Inflammatory macrophage treated with lipopolysaccharide for 4 hours (primary cell): ENCODE measurements at regions not wholly inside any gene's neighbourhood (a gene's known extent, or its start where the extent isn't known, plus 50 kb on each side); places are given as distances from the start of the nearest gene placed in this dataset.
"Not testable (repeated sequence)": the region's sequence is repeated elsewhere in the genome, so short reads cannot be mapped to it uniquely, and the experiment has no call there.

Experiments
- DNase-seq: peaks from one replicate; pipeline ENCODE4 v3.0.0-alpha.2; 2020

DNA sequence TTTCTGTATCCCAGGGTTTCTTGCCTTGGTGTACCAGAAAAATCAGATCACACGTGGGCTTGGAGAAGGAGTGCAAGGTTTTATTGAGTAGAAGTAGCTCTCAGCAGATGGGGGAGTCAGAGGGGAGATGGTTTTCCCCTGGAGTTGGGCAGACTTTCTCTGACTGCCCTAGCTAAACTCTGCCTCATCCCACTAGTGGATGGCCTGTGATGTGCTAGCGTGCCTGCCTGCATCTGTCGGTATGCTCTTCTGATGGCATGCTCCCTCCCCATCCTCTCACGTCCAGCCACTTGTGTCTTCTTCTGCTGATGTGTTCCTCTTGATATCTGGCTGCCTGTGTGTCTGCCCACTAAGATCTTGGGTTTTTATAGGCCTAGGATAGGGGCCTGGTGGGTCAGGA is 616.1 kb upstream of the RGMB start:
- DNase-seq = no peak

GRCh38 chr5:98158440-98158839 is 615.0 kb upstream of the RGMB start:
- no peak for DNase-seq

DNA sequence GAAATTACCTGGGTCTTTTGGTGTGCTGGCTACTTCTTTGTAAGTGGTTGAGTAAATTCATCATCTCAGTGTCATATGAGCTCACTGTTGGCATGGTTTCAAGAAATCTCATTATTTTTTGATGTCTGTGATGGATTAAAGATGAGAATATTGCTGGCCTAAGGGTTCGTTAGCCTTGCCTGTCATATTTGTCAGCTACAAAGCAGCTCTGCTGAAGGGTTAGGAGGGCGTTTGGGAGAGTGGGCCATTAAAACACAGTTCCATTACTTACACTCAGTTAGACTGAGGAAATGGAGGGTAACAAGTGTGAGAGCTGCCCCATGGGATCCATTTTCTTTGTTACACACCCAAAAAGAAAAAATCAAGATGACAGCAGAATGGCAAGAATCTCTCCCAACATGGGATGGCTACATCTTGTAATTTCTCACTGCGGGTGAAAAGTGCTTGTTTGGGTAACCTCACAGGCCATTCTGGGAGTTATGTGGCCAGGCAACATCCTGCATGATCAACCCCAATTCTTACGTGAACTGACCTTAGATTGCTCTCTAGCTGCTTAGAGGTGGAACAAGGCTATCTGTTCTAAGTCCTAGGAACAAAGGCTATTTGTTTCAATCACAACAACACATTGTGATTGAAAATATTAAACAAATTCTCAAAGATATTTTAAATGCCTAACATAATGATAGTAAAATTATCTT is 609.5 kb upstream of the RGMB start:
- DNase-seq = no peak

DNA sequence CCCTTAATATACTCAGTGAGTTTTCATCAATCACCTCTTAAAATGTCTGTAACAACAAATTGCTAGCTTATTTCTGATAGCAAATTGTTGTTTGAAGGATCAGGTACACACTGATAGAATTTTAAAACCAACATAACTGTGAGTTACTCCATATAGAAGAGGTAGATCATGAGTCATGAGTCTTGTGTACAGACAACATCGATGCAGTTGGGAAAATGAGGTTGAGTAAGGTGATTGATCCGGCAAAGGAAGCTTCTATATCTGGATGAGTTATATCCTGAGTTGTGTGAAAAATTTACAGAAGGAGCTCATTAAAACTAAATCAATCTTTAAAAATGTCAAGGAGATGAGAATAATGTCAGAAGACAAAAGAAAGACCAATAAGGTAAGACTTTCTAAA is 604.6 kb upstream of the RGMB start:
- DNase-seq = no peak

- DNase-seq = no peak
These were observed 602.5 kb upstream of the RGMB start for GRCh38 chr5:98170994-98171393.

DNA sequence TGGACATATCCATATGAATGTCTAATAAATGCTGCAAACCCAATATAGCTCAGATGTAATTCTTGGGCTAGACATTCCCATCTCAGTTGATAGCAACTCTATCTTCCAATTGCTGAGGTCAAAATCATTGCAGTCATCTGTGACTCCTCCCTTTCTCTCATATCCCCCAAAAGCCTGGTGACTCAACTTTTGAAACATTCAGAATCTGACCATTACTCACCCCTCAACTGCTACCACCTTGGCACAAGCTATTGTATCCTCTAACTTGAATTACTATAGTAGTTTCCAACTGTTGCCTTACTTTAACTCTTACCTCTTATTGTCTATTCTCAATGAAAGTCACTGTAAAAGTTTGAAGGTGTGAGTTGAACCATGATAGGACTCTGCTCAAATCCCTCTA is 600.1 kb upstream of the RGMB start:
- no peak for DNase-seq

DNA sequence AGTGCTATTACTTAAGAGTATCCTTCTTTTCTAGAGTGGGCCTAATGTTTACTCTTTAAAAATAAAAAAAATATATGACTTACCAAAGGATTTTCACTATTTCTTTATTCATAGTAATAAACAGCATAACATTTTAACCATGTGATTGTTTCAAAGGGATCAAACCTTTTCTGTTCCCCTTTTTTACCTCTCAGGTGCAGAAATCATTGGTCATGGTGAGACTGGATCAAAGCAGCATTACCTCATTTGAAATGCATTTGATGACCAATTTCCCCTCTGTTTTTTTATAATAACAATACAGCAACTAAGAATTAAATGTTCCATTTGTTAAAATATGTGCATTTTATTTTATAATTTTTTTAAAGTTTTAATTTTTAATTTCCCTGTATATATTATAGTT is 598.0 kb upstream of the RGMB start:
- DNase-seq = no peak

DNA sequence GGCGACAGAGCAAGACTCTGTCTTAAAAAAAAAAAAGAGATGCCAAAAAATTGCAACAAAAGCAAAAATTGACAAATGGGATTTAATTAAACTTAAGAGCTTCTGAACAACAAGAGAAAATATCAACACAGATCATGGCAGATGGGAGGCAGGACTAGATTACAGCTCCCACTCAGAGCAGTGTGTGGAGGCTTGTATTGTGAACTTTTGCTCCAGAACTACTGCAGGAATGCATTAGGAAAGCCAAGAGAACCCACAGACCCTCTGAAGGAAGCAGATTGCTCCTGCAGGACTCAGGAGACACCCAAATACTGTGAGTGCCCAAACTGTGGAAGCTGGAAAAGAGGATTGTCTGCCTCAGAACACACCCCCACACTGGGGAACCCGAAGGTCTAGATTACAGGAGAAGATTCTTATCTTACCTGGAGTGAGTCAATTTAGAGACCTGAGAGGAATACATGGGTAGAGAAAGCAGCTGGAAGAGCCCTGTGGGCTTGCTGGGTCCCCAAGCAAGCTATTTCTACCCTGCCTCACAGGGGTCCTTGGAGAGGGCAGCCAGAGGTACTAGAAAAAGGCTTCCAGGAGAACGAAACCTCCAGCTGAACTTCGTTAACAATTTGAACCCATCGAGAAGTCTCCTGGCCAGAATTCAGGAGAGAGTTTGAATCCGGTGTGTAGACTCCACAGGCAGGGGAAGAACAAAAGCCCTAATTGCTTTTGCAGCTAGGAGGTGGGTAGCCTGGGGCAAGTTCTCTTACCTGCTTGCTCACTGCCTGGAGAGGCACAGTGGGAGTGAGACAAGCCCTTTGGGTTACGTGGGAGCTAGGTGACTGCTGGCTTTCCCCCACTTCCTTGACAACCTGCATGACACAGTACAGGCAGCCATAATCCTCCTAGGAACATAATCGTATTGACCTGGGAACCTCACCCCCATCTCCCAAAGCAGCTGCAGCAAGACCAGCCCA is 593.4 kb upstream of the RGMB start:
- DNase-seq = no peak

DNA sequence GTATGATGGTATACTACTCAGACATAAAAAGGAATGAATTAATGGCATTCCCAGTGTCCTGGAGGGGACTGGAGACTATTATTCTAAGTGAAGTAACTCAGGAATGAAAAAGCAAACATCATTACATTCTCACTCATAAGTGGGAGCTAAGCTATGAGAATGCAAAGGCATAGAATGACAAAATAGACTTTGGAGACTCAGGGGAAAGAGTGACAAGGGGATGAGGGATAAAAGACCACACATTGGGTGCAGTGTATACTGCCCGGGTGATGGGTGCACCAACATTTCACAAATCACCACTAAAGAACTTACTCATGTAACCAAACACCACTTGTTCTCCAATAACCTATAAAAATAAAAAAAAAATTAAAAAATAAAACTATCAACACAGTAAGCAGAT is 587.3 kb upstream of the RGMB start:
- DNase-seq = no peak

DNA sequence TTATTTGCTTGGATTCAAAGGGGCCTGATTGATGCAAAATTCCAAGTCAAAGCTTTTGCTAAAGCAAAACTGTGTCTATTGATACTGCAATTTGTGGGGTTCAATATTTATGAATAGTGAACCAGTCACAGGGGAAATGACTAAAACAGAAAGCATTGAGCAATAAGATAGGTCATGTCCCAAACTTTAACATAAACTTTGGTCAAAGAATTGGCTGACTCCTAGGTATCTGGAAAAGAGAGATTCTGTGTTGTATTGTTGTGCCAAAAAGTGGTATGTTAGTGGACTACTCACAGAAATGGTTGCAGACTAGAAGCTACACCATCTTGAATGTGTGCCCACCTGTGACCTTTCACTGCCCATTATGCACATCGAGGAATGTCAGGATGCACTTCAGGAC is 585.5 kb upstream of the RGMB start:
- no peak for DNase-seq

DNA sequence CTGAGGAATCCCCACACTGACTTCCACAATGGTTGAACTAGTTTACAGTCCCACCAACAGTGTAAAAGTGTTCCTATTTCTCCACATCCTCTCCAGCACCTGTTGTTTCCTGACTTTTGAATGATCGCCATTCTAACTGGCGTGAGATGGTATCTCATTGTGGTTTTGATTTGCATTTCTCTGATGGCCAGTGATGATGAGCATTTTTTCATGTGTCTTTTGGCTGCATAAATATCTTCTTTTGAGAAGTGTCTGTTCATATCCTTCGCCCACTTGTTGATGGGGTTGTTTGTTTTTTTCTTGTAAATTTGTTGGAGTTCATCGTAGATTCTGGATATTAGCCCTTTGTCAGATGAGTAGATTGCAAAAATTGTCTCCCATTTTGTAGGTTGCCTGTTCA is 583.1 kb upstream of the RGMB start:
- not testable (repeated sequence) for DNase-seq

DNA sequence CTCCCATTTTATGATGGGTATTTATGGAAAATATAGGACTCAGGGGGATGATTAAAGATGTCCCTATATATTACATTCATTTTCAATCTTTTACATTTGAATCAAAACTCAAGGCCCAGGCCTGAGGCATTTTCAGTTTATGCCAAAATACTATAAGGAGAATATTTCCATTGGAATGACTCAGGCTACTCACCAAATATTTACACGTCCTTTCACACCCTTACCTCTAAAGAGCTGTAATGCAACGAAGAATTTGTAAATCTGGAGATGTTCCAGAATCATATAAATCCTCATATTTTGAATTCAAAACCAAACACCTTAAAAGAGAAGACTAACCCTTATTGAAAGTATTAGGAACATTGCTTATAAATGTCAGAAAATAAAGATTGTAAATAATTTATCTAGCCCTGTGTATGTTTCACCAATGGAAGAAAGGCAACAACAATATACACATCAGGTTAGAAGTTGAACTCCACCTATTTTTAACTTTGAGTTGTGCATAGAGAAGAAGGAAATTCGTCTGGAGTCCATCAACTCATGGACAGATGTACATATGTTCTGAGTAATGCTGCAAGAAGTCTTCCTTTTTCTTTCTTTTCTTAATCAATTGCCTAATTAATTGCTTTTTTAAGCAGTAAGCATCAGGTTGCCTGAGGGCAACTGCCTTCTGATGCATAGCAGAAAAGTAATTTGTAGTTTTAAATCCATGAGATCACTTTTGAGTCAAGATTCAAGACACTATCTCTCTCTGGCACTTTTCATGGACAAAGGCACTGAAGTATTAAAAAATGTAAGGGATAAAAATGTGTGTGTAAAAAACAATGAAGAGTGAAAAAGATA is 579.3 kb upstream of the RGMB start:
- DNase-seq = no peak

GRCh38 chr5:98200726-98201541 is 572.5 kb upstream of the RGMB start:
- DNase-seq = no peak

GRCh38 chr5:98204798-98205197 is 568.7 kb upstream of the RGMB start:
- no peak for DNase-seq

DNA sequence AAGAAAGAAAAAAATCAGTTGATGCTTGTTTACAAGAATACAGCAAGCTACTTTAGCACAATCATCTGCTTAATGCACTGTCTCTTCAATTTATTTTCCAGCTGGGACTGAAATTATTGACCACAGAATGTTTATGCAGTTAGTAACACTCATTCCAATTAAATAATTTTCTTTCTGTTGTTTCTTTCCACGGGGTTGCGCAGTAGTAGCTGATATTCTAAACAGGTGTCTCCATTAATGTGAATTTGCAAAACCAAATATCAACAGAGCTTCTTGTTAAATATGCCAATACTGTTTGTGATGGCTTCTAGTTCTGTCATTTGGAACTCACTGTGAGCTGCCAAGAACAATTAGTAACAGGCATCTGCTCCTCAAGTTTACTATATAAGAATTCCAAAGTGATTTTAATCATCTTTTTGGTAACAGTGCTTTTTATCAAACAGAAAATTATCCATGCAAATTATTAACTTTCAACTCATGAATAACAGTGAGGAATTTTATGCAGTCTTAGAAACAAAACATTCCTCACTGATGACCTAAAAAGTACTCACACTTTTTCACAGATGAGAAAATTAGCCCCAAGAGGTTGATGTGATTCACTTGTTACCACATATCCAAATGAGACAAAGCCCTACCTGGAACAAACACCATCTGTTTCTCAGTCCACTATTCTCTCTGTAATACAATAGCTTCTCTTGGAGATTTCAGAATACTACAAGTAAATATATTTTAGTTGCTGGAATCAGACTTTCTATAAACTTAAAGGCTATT is 567.6 kb upstream of the RGMB start:
- no peak for DNase-seq

DNA sequence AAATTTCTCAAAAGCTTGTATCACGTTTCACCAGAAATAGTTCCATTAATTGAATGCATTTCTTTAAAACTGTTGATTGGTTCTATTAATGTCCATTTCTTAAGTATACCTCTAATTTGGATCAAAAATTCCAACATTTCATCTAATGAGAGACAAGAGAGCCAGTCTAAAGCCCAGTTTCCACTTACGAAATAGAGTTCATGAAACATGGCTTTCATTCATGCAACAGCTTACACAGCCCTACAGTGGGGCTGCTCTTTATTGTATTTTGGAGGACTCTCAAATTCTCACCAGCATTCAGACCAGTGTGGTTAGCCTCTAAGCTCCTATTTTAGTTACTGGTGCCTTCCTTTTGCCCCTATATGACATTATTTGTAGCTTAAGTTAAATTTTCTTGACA is 566.9 kb upstream of the RGMB start:
- DNase-seq = no peak

DNA sequence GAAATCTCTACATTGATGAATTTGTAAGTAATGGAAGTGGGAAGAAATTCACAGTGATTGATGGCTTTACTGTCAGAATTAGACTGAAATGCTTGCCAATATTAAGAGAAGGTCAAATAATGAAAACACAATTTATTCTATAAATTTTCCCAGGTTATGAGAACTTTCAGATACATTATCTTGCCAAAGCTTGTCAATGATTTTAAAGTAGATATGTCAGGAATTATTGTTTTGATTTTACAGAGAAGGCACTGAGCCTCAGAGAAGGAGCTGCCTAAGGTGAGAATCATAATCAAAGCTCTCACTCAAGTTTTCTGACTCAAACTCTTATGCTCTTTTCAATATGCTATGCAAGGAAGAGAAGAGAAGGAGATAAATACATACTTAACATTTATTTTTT is 564.0 kb upstream of the RGMB start:
- DNase-seq = no peak

DNA sequence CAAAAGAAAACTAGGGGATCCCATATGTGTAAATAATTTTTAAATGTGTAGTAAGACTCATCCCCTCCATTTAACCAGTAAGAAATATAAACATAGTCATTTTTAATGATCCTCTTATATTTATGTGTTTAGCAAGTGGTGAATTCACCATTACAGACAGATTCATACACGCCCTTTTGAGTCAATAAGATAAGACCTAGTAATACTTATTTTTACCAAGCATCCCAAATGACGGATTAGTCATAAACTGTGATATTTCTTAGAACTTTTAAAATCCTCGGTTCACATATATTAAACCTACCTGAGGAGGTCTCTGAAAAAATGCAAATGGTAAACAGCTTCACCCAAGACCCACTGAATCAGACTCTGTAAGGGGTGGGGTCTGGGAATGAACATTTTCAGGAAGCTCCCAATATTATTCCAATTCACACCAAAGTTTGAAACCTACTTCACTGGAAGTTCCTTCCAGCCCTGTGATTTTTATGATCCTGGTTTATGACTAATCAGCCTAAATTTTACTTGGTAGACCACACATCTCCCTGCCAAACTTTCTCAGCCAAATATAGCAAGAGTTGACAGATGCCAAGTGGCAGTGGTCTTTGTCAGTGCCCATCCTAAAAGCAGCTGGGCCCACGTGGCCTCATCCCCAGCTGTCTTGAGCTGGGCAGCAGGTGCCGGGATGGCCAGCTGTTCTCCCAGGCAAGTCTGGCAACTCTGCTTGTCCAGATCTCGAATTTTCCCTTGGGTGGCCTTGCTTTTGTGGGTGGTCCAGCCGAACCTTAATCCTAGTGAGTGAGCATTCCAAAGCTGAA is 559.0 kb upstream of the RGMB start:
- no peak for DNase-seq

DNA sequence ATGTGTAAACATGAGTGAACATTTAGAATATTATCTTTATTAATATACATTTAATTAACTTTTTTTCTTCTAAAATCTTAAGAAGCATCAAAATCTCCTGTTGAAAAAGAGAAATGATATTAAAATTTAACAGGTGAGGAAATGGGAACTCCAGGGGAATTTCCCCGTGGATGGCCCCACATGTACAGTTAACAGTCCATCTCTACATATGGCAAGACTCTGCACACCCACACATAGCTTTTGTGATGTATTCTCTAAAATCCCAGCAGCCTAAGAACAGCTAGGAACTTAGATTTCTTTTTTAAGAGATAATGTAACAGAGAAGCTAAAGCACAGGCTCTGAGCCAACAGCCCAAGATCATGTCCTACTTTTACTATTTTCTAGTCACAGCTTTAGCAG is 556.3 kb upstream of the RGMB start:
- no peak for DNase-seq

DNA sequence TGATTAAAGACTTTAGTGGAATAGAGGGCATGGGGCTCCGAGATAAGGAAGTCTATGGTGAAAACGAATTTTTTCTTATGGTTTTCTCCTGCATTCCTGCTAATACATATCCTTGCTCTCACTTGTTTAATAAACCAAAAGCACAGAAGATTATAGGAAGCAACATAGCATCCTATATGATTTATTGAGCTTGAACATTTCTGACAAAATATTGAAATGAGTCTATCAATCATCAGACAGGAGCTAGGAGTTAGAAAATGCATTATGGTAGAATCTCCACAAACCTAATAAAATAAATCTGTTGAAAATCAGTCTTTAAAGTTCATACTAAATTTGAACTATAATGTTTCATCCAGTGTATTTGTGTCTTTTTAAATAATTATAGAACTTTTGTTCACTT is 554.6 kb upstream of the RGMB start:
- DNase-seq = no peak

DNA sequence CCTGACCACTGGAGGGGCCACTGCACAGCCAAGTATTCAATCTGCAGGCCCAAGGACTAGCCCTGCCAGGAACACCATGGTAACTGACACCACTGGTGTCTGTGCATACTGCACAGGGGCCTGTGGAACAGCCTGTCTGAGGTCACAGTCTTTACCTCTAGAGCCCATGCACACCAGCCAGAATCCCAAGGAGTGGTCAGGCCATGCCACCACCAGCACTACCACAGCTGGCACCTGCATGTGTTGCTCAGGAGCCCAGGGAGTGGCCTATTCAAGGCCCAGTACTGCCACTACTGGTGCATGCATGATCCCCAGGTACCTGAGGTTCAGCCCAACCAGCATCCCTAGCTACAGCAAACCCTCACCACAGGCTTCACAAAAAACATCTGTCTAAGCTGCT is 546.0 kb upstream of the RGMB start:
- no peak for DNase-seq
